SKM-1 (cell line): ENCODE measurements at regions not wholly inside any gene's neighbourhood (a gene's known extent, or its start where the extent isn't known, plus 50 kb on each side); places are given as distances from the start of the nearest gene placed in this dataset.
"Not testable (repeated sequence)": the region's sequence is repeated elsewhere in the genome, so short reads cannot be mapped to it uniquely, and the experiment has no call there.

Experiments
- DNase-seq: peaks from one replicate; lab custom pipeline; 2025; ENCODE audit not compliant: unreplicated experiment; lab: John Stamatoyannopoulos, UW

GRCh38 chr6:115575285-115575684 is 485.4 kb downstream of the FRK start:
- DNase-seq = no peak

GRCh38 chr6:115573861-115574260 is 486.8 kb downstream of the FRK start:
- DNase-seq = no peak

GRCh38 chr6:115570331-115570730 is 490.4 kb downstream of the FRK start:
- DNase-seq = no peak

- no peak for DNase-seq
These were observed 506.6 kb downstream of the FRK start for GRCh38 chr6:115554060-115554459.

- no peak for DNase-seq
These were observed 509.2 kb downstream of the FRK start for GRCh38 chr6:115551527-115551926.

GRCh38 chr6:115545672-115545986 is 515.1 kb downstream of the FRK start:
- no peak for DNase-seq

GRCh38 chr6:115544765-115545671 is 515.7 kb downstream of the FRK start:
- no peak for DNase-seq

- no peak for DNase-seq
These were observed 520.4 kb downstream of the FRK start for GRCh38 chr6:115540077-115540869.

- no peak for DNase-seq
These were observed 521.2 kb downstream of the FRK start for GRCh38 chr6:115539531-115539930.

- no peak for DNase-seq
These were observed 535.9 kb downstream of the FRK start for GRCh38 chr6:115524821-115525220.

- DNase-seq = not testable (repeated sequence)
These were observed 538.9 kb downstream of the FRK start for GRCh38 chr6:115521747-115522146.

- no peak for DNase-seq
These were observed 546.0 kb downstream of the FRK start for GRCh38 chr6:115514656-115515055.

GRCh38 chr6:115512923-115513322 is 547.8 kb downstream of the FRK start:
- DNase-seq = no peak

- DNase-seq = no peak
These were observed 548.9 kb downstream of the FRK start for GRCh38 chr6:115511771-115512170.

- not testable (repeated sequence) for DNase-seq
These were observed 558.3 kb downstream of the FRK start for GRCh38 chr6:115502432-115502831.

GRCh38 chr6:115495184-115495583 is 565.5 kb downstream of the FRK start:
- no peak for DNase-seq

GRCh38 chr6:115487331-115487730 is 573.4 kb downstream of the FRK start:
- DNase-seq = no peak

GRCh38 chr6:115485400-115485799 is 575.3 kb downstream of the FRK start:
- no peak for DNase-seq

- not testable (repeated sequence) for DNase-seq
These were observed 580.1 kb downstream of the FRK start for GRCh38 chr6:115480543-115480942.

GRCh38 chr6:115474443-115475041 is 586.1 kb downstream of the FRK start:
- no peak for DNase-seq

GRCh38 chr6:115468272-115469005 is 592.3 kb downstream of the FRK start:
- no peak for DNase-seq
